ENCODE measurements at regions not wholly inside any gene's neighbourhood (a gene's known extent, or its start where the extent isn't known, plus 50 kb on each side); places are given as distances from the start of the nearest gene placed in this dataset.

DNA sequence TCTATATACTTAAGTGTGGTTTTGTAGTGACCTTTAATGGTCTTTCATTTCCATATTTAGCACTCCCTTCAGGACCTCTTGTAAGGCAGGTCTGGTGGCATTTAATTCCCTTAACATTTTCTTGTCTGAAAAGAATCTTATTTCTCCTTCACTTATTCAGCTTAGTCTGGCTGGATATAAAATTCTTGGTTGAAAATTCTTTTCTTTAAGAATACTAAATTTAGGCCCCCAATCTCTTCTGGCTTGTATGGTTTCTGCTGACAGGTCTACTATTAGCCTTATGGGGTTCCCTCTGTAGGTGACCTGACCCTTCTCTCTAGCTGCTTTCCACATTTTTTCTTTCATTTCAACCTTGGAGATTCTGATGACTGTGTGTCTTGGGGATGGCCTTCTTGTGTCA, 236.9 kb downstream of the THBS2 start:
- H3K9ac ChIP-seq (ENCODE audit: low read depth in 1 of 2, low read length in 2 of 2): no peak overlapping the region
- peaks cover 0 to 8% (median 0%) of the 10 kb centered on the region in 4 donors for H3K9me3 ChIP-seq (ENCODE audit: control insufficient read depth in 4 of 4, low read length in 3 of 4)
- no peak overlapping the region for H3K4me3 ChIP-seq (ENCODE audit: low read depth in 1 of 3, low read length in 3 of 3)
- H3K27me3 ChIP-seq (ENCODE audit: control insufficient read depth in 4 of 4, insufficient read depth in 4 of 4, low read length in 3 of 4): peaks cover 0 to 2% (median 0%) of the 10 kb centered on the region in 4 donors
- no peaks in the 10 kb centered on the region for H3K36me3 ChIP-seq (ENCODE audit: control insufficient read depth in 4 of 4, insufficient read depth in 3 of 4, low read depth in 1 of 4, low read length in 3 of 4)
- TF ChIP-seq SP1 (IDR thresholded peaks at IDR 0.05) (no peak), YY1 (IDR thresholded peaks at IDR 0.05) (no peak), FOXA2 (IDR thresholded peaks at IDR 0.05) (no peak), ATF3 (IDR thresholded peaks at IDR 0.05) (no peak), FOXA1 (IDR thresholded peaks at IDR 0.05) (no peak), HNF4G (IDR thresholded peaks at IDR 0.05) (no peak), RXRA (IDR thresholded peaks at IDR 0.05) (no peak), GABPA (IDR thresholded peaks at IDR 0.05 in 1 of 2, conservative IDR thresholded peaks at IDR 0.05 in 1 of 2) (no peak), NR2F2 (IDR thresholded peaks at IDR 0.05) (no peak), JUND (IDR thresholded peaks at IDR 0.05) (no peak), TAF1 (conservative IDR thresholded peaks at IDR 0.05) (no peak), EGR1 (IDR thresholded peaks at IDR 0.05; ENCODE audit: low read depth in 2 of 2) (no peak), HNF4A (conservative IDR thresholded peaks at IDR 0.05) (no peak), MAX (IDR thresholded peaks at IDR 0.05) (no peak), RAD21 (IDR thresholded peaks at IDR 0.05) (no peak)
- TF ChIP-seq, protein P1, sequence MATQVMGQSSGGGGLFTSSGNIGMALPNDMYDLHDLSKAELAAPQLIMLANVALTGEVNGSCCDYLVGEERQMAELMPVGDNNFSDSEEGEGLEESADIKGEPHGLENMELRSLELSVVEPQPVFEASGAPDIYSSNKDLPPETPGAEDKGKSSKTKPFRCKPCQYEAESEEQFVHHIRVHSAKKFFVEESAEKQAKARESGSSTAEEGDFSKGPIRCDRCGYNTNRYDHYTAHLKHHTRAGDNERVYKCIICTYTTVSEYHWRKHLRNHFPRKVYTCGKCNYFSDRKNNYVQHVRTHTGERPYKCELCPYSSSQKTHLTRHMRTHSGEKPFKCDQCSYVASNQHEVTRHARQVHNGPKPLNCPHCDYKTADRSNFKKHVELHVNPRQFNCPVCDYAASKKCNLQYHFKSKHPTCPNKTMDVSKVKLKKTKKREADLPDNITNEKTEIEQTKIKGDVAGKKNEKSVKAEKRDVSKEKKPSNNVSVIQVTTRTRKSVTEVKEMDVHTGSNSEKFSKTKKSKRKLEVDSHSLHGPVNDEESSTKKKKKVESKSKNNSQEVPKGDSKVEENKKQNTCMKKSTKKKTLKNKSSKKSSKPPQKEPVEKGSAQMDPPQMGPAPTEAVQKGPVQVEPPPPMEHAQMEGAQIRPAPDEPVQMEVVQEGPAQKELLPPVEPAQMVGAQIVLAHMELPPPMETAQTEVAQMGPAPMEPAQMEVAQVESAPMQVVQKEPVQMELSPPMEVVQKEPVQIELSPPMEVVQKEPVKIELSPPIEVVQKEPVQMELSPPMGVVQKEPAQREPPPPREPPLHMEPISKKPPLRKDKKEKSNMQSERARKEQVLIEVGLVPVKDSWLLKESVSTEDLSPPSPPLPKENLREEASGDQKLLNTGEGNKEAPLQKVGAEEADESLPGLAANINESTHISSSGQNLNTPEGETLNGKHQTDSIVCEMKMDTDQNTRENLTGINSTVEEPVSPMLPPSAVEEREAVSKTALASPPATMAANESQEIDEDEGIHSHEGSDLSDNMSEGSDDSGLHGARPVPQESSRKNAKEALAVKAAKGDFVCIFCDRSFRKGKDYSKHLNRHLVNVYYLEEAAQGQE (IDR thresholded peaks at IDR 0.05): no peak
- TF ChIP-seq, protein P2, sequence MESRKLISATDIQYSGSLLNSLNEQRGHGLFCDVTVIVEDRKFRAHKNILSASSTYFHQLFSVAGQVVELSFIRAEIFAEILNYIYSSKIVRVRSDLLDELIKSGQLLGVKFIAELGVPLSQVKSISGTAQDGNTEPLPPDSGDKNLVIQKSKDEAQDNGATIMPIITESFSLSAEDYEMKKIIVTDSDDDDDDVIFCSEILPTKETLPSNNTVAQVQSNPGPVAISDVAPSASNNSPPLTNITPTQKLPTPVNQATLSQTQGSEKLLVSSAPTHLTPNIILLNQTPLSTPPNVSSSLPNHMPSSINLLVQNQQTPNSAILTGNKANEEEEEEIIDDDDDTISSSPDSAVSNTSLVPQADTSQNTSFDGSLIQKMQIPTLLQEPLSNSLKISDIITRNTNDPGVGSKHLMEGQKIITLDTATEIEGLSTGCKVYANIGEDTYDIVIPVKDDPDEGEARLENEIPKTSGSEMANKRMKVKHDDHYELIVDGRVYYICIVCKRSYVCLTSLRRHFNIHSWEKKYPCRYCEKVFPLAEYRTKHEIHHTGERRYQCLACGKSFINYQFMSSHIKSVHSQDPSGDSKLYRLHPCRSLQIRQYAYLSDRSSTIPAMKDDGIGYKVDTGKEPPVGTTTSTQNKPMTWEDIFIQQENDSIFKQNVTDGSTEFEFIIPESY (IDR thresholded peaks at IDR 0.05): no peak
- TF ChIP-seq, protein P3, sequence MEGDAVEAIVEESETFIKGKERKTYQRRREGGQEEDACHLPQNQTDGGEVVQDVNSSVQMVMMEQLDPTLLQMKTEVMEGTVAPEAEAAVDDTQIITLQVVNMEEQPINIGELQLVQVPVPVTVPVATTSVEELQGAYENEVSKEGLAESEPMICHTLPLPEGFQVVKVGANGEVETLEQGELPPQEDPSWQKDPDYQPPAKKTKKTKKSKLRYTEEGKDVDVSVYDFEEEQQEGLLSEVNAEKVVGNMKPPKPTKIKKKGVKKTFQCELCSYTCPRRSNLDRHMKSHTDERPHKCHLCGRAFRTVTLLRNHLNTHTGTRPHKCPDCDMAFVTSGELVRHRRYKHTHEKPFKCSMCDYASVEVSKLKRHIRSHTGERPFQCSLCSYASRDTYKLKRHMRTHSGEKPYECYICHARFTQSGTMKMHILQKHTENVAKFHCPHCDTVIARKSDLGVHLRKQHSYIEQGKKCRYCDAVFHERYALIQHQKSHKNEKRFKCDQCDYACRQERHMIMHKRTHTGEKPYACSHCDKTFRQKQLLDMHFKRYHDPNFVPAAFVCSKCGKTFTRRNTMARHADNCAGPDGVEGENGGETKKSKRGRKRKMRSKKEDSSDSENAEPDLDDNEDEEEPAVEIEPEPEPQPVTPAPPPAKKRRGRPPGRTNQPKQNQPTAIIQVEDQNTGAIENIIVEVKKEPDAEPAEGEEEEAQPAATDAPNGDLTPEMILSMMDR (IDR thresholded peaks at IDR 0.05; ENCODE audit: low read depth, low read length, missing input control): no peak
- DNase-seq (ENCODE audit: low spot score): no peak
- H3K27ac ChIP-seq (ENCODE audit: low read depth in 1 of 2, low read length in 2 of 2): no peak overlapping the region
- H3K4me1 ChIP-seq (ENCODE audit: control insufficient read depth in 4 of 4, insufficient read depth in 4 of 4, low read length in 3 of 4): no peaks in the 10 kb centered on the region

Measured in liver (tissue), 7 donors.